ENCODE measurements at regions not wholly inside any gene's neighbourhood (a gene's known extent, or its start where the extent isn't known, plus 50 kb on each side); places are given as distances from the start of the nearest gene placed in this dataset.

DNA sequence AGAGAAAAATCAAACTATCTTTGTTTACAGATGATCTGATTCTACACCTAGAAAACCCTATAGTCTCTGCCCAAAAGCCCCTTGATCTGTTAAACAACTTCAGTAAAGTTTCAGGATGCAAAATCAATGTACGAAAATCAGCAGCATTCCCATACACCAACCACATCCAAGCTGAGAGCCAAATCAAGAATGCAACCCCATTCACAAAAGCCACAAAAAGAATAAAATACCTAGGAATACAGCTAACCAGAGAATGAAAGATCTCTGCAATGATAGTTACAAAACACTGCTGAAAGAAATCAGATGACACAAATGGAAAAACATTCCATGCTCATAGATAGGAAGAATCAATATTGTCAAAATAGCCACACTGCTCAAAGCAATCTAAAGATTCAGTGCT, 265.7 kb downstream of the AEBP2 start:
- Histone ChIP-seq H3K27me3 (ENCODE audit: control insufficient read depth, insufficient read depth, low read length) (no peaks in the 10 kb centered on the region), H3K36me3 (ENCODE audit: control insufficient read depth, insufficient read depth, low read length) (no peaks in the 10 kb centered on the region), H3K27ac (ENCODE audit: low read length) (no peak overlapping the region), H3K4me3 (ENCODE audit: low read depth in 2 of 2, low read length in 2 of 2) (no peak overlapping the region), H3K9me3 (ENCODE audit: control insufficient read depth, insufficient read depth, low read depth, low read length) (no peaks in the 10 kb centered on the region), H3K4me1 (ENCODE audit: control insufficient read depth, insufficient read depth, low read length) (no peaks in the 10 kb centered on the region)
- TF ChIP-seq CTCF (IDR thresholded peaks at IDR 0.05) (no peak), REST (IDR thresholded peaks at IDR 0.05; ENCODE audit: insufficient read depth in 1 of 2, low read depth in 2 of 2, low read length in 1 of 2) (no peak), TCF7L2 (IDR thresholded peaks at IDR 0.05; ENCODE audit: low read depth, low read length) (no peak), SIN3A (IDR thresholded peaks at IDR 0.05; ENCODE audit: borderline replicate concordance, insufficient read depth, low read depth, low read length) (no peak), POLR2AphosphoS5 (IDR thresholded peaks at IDR 0.05; ENCODE audit: low read depth, low read length) (no peak)
- in situ Hi-C loops (cut with HindIII; ENCODE audit: low pct_unique_long_range_greater_than_20kb, low sequenced_read_pairs) (no loop called here), intact Hi-C loops (cut with micrococcal nuclease; ENCODE audit: unreplicated experiment) (no loop called here)
- CTCF ChIA-PET = no interaction called here
- no peak for ATAC-seq
- DNase-seq (ENCODE audit: low read depth, low spot score) = no peak
- no TSS peak for BruUV-seq (replicated peaks)
- POLR2A ChIA-PET = no interaction called here

DNA sequence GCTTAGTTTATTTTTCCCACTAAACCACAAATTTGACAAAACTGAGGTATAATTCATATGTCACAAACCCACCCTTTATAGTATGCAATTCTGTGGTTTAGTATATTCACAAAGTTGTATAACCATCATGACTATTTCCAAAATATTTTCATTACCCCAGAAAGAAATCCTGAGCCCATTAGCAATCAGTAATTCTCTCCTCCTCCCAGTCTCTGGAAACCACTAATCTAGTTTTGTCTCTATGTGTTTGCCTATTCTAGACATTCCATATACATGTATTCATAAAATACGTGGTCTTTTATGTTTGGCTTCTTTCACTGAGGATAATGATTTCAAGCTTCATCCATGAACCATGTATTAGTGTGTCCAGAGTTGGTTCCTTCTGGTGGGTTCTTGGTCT, 267.6 kb downstream of the AEBP2 start:
- intact Hi-C loops (cut with micrococcal nuclease; ENCODE audit: unreplicated experiment) (no loop called here), in situ Hi-C loops (cut with HindIII; ENCODE audit: low pct_unique_long_range_greater_than_20kb, low sequenced_read_pairs) (no loop called here)
- Histone ChIP-seq H3K27ac (ENCODE audit: low read length) (no peak overlapping the region), H3K27me3 (ENCODE audit: control insufficient read depth, insufficient read depth, low read length) (no peaks in the 10 kb centered on the region), H3K9me3 (ENCODE audit: control insufficient read depth, insufficient read depth, low read depth, low read length) (no peaks in the 10 kb centered on the region), H3K4me1 (ENCODE audit: control insufficient read depth, insufficient read depth, low read length) (no peaks in the 10 kb centered on the region), H3K36me3 (ENCODE audit: control insufficient read depth, insufficient read depth, low read length) (no peaks in the 10 kb centered on the region), H3K4me3 (ENCODE audit: low read depth in 2 of 2, low read length in 2 of 2) (no peak overlapping the region)
- no peak for DNase-seq (ENCODE audit: low read depth, low spot score)
- no peak for TF ChIP-seq CTCF (IDR thresholded peaks at IDR 0.05)
- no peak for TF ChIP-seq TCF7L2 (IDR thresholded peaks at IDR 0.05; ENCODE audit: low read depth, low read length)
- no peak for TF ChIP-seq POLR2AphosphoS5 (IDR thresholded peaks at IDR 0.05; ENCODE audit: low read depth, low read length)
- TF ChIP-seq REST (IDR thresholded peaks at IDR 0.05; ENCODE audit: insufficient read depth in 1 of 2, low read depth in 2 of 2, low read length in 1 of 2) = no peak
- no peak for TF ChIP-seq SIN3A (IDR thresholded peaks at IDR 0.05; ENCODE audit: borderline replicate concordance, insufficient read depth, low read depth, low read length)
- POLR2A ChIA-PET = no interaction called here
- no TSS peak for BruUV-seq (replicated peaks)
- ATAC-seq = no peak
- CTCF ChIA-PET = no interaction called here
